ENCODE measurements at regions not wholly inside any gene's neighbourhood (a gene's known extent, or its start where the extent isn't known, plus 50 kb on each side); places are given as distances from the start of the nearest gene placed in this dataset.

DNA sequence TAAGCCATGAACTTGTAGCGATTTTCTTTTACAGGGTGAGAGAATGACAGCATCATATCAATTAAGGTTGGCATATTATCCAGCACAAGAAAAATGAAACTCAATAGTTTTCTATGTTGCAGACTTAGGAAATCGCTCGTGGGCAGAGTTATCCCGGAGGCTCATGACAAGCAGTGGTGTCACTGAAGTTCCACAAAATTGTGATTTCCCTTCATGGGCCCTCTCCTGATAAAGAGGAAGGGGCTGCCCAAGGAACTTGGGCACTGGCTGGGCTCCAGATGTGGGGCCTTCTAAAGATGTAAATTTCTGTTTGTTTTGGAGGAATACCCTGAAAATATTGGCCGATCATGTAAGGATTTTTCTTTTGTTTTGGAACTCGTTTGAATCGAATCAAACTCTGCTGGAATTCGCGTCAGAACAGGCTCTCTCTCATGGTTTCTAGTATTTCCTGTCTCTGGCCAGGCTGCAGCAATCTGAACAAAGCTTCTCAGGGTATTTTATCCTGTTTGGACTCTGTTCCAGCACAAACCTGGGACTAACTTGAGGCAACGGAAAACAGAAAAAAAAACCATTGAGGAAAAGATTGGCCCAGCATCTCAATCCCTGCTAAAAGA, 340.6 kb upstream of the NRP1 start:
- no peaks in the 10 kb centered on the region for H3K9me3 ChIP-seq (ENCODE audit: control insufficient read depth, low read length, poor library complexity, severe bottlenecking)
- ATAC-seq (no peak), DNase-seq (no peak)
- H3K4me3 Mint-ChIP-seq = no peak overlapping the region
- no peaks in the 10 kb centered on the region for H3K36me3 Mint-ChIP-seq (ENCODE audit: low read depth)
- no peak overlapping the region for H3K27ac Mint-ChIP-seq
- H3K4me1 Mint-ChIP-seq = no peaks in the 10 kb centered on the region
- no peaks in the 10 kb centered on the region for H3K27me3 Mint-ChIP-seq

DNA sequence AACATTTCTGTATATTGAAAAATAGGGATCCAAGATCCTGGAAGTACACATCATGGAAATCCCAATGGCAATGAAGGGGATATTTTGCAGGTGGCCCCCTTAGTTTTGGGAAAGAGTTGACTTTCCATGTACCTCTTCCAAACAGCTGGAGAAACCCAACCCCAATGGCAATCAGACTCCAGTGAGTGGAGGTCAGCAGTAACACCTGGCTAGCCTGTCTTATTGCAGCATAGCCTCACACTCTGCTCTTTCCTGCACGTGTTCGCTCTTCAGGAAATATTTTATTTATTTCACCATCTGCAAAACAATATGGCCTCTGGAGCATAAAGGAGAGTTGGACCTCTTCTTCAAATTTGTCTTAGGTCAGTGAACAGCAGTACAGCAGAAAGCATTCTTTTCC, 340.0 kb upstream of the NRP1 start:
- Mint-ChIP-seq H3K27me3 (no peaks in the 10 kb centered on the region), H3K36me3 (ENCODE audit: low read depth) (no peaks in the 10 kb centered on the region), H3K4me3 (no peak overlapping the region), H3K27ac (no peak overlapping the region), H3K4me1 (no peaks in the 10 kb centered on the region)
- H3K9me3 ChIP-seq (ENCODE audit: control insufficient read depth, low read length, poor library complexity, severe bottlenecking) = no peaks in the 10 kb centered on the region
- DNase-seq (no peak), ATAC-seq (no peak)

DNA sequence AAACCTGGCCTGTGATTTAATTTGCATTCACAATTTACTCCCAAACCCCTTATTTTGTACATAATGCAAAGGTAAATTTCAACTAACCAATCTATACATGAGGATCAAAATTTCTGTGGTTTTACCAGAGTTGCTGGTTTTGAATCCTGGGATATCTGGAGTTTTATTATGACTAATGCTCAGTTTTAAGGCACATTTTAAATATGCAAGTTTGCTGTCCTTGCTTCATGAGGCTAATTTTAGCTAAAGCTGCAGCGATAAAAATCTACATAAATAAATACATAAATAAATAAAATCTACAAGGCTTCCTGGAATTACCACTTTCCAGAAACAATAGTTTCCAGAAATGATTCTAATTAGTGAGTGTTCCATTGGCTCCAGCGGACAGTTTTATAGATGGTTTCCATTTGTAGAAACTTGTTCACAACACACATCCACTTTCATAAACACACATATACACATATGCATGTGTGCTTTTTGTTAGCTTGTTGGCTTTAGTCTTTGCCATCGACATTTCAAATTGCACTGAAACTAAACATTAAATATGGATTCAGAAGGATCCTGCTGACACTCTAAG, 339.5 kb upstream of the NRP1 start:
- DNase-seq = no peak
- no peaks in the 10 kb centered on the region for H3K36me3 Mint-ChIP-seq (ENCODE audit: low read depth)
- H3K9me3 ChIP-seq (ENCODE audit: control insufficient read depth, low read length, poor library complexity, severe bottlenecking) = no peaks in the 10 kb centered on the region
- H3K27me3 Mint-ChIP-seq = no peaks in the 10 kb centered on the region
- no peaks in the 10 kb centered on the region for H3K4me1 Mint-ChIP-seq
- no peak for ATAC-seq
- no peak overlapping the region for H3K27ac Mint-ChIP-seq
- H3K4me3 Mint-ChIP-seq = no peak overlapping the region

DNA sequence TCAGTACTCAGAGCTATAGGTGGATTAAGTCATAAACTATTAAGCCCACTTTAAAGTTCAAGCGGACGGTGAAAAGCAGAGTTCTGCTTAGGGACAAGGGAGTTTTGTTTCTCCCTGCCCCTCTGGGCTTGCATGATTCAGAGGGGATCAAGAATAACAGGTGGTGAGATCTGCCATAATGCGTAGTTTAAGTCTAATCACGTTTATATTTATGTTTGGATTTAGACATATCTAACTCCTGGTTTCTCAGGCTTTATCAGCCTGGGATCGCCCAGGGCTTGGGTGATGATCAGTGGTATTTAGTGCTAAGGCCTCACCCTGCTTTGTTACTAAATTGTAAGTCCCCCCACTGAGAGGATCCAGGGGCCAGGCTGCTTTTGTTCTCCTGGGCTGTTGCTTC, 335.4 kb upstream of the NRP1 start:
- Mint-ChIP-seq H3K4me1 (no peaks in the 10 kb centered on the region), H3K27ac (no peak overlapping the region), H3K4me3 (no peak overlapping the region), H3K27me3 (no peaks in the 10 kb centered on the region), H3K36me3 (ENCODE audit: low read depth) (no peaks in the 10 kb centered on the region)
- ATAC-seq (no peak), DNase-seq (no peak)
- H3K9me3 ChIP-seq (ENCODE audit: control insufficient read depth, low read length, poor library complexity, severe bottlenecking) = no peaks in the 10 kb centered on the region

DNA sequence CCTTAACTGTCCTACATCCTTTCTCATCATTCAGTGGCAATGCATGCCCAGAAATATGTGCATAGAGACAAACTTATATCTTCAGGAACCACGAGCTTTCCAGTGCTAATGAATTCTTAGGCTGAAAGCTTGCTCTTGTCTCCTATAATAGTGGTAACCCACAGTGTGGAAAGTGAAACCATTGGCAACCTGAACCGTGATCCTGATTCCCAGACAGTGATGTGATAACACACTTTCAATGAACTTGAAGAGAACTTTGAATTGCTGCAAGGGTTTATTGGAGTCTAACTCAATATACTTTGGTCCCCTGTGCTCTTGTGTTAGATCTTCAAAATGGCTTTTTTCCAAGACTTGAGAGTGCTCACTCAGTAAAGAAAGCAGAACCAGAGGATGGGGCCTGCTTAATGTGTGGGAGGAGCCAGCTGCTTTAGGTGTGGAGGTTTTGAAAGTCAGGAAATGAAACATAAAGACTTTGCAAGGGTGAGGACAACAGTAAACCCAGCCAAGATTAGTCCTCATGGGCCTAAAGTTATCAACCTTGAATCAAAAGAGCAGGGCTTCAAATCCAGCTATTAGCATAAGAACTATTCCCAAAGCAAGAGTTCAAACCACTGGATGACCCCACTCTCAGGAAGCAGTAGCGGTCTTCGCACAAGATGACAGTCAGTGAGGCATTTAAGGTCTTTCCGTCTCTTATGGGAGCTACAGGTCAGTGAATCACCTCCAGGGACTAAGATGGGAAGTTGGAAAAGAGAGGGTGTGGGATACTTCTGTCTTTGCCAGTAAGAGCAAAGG, 332.4 kb upstream of the NRP1 start:
- Mint-ChIP-seq H3K4me1 (peaks cover 2% of the 10 kb centered on the region), H3K27ac (no peak overlapping the region), H3K36me3 (ENCODE audit: low read depth) (peaks cover 2% of the 10 kb centered on the region), H3K4me3 (no peak overlapping the region), H3K27me3 (peaks cover 9% of the 10 kb centered on the region)
- ATAC-seq (no peak), DNase-seq (no peak)
- H3K9me3 ChIP-seq (ENCODE audit: control insufficient read depth, low read length, poor library complexity, severe bottlenecking) = peaks cover 3% of the 10 kb centered on the region

DNA sequence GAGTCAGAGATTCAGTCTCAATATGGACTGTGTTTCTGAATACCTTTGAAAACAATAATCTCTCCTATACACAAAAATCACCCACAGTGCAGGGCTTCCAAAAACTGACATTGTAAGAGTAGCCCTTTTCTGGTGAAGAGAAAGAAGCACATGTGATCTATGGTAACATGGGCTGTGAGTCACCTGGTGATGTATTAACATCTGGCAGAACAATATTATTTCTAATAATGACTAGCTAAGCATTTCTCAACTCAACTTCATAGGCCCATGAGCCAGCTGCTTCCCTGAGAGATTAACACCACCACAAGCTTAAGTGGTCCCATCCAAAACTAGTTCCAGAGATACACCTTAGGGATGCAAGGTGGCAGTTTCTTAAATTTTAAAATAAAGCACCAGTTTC, 331.0 kb upstream of the NRP1 start:
- Mint-ChIP-seq H3K27ac (no peak overlapping the region), H3K27me3 (peaks cover 21% of the 10 kb centered on the region), H3K4me1 (peaks cover 4% of the 10 kb centered on the region), H3K36me3 (ENCODE audit: low read depth) (peaks cover 3% of the 10 kb centered on the region), H3K4me3 (no peak overlapping the region)
- DNase-seq (no peak), ATAC-seq (no peak)
- H3K9me3 ChIP-seq (ENCODE audit: control insufficient read depth, low read length, poor library complexity, severe bottlenecking) = peaks cover 3% of the 10 kb centered on the region

DNA sequence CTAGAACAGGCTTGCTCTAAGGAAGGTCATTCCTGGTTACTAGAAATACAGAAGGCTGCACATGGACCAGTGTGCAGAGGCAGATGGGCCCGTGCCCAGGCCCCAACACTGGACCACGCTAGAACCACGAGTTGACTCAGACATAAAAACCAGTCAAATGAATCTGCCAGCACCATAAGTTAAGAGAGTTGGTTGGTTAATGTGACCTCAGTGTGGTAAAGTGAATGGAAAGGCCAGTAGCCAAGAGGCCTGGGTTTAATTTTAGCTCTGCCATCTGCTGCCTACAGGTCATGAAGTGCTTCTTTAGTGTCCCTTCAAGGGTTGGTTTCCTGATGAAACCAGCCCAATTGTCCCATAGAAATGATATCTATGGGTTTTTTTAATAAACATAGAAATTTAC, 329.6 kb upstream of the NRP1 start:
- H3K36me3 Mint-ChIP-seq (ENCODE audit: low read depth) = peaks cover 3% of the 10 kb centered on the region
- ATAC-seq (no peak), DNase-seq (no peak)
- H3K27me3 Mint-ChIP-seq = peaks cover 35% of the 10 kb centered on the region
- H3K4me3 Mint-ChIP-seq = no peak overlapping the region
- H3K9me3 ChIP-seq (ENCODE audit: control insufficient read depth, low read length, poor library complexity, severe bottlenecking) = peaks cover 3% of the 10 kb centered on the region
- no peak overlapping the region for H3K27ac Mint-ChIP-seq
- peaks cover 4% of the 10 kb centered on the region for H3K4me1 Mint-ChIP-seq

DNA sequence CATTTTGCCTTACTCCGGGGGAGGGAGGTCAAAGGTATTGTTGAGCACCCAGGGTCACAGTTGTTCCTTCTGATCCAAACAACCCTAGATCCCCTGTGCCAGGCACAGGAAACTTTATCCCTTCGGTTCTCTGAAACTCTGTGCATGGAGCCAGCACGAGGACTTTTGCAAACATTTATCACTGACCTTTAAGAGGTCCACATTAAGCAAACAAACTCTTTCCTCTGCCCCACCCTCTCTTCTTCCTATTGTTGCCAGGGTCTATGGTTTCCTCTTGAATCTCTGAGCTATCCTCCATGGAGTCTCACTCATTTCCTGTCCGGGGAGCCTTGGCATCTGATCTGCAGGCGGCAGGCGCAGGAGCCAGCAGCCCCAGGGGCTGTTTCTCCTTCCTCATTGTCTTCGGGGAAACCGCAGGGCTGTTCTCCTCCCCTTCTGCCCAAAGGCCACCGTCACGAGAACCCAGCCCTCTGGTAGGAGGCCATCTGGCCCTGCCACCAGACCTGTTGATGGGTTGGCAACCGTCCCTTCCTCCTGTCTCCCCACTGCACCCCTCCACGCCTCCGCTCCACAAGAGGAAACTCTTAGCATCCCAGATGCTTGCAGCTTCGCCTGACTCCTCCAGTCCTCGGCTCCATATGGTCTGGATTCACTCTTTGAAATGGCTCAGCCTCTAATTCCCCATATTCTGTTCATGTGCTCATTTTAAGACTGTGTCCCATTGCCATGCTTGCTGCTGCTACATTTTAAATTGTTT, 327.3 kb upstream of the NRP1 start:
- H3K4me1 Mint-ChIP-seq = peaks cover 4% of the 10 kb centered on the region
- peaks cover 3% of the 10 kb centered on the region for H3K9me3 ChIP-seq (ENCODE audit: control insufficient read depth, low read length, poor library complexity, severe bottlenecking)
- no peak for ATAC-seq
- no peak overlapping the region for H3K4me3 Mint-ChIP-seq
- peaks cover 40% of the 10 kb centered on the region for H3K27me3 Mint-ChIP-seq
- H3K27ac Mint-ChIP-seq = no peak overlapping the region
- H3K36me3 Mint-ChIP-seq (ENCODE audit: low read depth) = peaks cover 3% of the 10 kb centered on the region
- no peak for DNase-seq

DNA sequence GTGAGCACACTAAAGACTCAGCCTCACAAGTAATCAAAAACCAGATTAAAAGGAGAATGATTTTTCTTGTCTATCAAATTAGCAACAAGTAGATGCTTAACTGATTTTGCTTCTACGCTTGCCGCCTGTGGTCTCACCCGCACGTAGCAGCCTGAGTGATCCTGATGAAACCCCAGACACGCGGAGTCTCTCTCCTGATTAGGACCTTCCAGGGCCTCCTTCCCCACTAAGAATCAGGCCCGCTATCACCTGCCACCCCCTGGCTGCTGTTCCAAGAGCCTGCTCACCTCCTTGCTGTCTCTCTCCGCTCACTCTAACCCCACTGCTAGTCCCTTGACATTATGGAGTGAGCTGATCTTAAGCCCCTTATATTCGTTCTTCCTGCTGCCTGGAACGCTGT, 325.9 kb upstream of the NRP1 start:
- H3K9me3 ChIP-seq (ENCODE audit: control insufficient read depth, low read length, poor library complexity, severe bottlenecking) = peaks cover 3% of the 10 kb centered on the region
- Mint-ChIP-seq H3K36me3 (ENCODE audit: low read depth) (peaks cover 3% of the 10 kb centered on the region), H3K27ac (no peak overlapping the region), H3K4me3 (no peak overlapping the region), H3K27me3 (peaks cover 40% of the 10 kb centered on the region), H3K4me1 (peaks cover 4% of the 10 kb centered on the region)
- ATAC-seq = no peak
- DNase-seq = no peak

DNA sequence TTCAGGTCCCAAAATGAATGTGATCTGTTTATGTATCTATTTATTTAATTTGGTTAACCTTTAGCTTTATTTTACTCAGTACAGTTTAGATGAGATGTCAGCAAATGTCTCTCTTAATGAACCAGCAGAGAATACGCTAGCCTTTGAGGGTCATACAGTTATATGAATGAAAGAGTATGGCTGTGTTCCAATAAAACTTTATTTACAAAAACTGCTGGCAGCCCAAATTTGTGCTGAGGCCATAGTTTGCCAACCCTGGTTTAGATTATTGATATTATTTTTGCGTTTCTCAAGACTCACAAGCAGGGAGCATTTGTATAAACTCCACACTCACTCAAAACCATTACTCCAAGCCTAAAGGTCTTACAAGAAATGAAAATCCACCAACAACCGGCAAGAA, 323.4 kb upstream of the NRP1 start:
- DNase-seq (no peak), ATAC-seq (no peak)
- Mint-ChIP-seq H3K4me1 (peaks cover 4% of the 10 kb centered on the region), H3K4me3 (no peak overlapping the region), H3K36me3 (ENCODE audit: low read depth) (peaks cover 5% of the 10 kb centered on the region), H3K27me3 (peaks cover 40% of the 10 kb centered on the region), H3K27ac (no peak overlapping the region)
- H3K9me3 ChIP-seq (ENCODE audit: control insufficient read depth, low read length, poor library complexity, severe bottlenecking) = no peaks in the 10 kb centered on the region

DNA sequence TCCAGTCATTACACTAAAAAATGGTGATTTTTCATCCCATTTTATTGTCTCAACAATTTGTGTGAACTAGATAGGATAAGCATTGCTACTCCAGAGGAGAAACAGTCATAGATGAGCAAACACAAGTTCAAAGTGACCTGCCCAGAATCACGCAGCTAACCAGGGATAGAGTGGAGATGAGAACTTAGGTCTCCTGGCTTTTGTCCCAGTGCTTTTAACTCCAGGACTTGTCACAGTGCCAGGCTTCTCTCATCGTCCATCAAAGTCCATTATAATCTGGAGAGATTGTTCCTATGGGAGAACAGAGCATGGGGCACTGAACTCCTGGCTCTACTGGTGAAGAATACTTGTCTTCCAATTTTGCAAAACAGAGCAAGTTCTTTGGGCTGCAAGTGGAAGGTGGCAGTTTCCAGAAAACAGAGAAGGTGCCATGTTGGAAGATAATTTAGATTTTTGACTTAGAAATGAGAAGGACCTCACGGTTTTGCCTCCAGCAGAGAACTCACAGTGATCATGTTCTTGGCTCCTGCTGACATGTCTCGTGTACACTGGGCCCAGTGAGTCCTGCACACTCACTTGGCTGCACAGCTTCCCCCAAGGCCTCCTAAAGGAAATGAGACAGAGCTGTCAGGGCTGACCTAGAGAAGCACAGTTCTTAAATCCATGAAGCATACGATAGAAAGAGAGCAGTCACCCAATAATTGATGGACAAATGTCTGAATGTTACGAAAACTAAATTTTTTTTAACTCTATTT, 322.9 kb upstream of the NRP1 start:
- ATAC-seq (no peak), DNase-seq (no peak)
- Mint-ChIP-seq H3K27ac (no peak overlapping the region), H3K36me3 (ENCODE audit: low read depth) (peaks cover 5% of the 10 kb centered on the region), H3K4me3 (no peak overlapping the region), H3K27me3 (peaks cover 35% of the 10 kb centered on the region), H3K4me1 (peaks cover 4% of the 10 kb centered on the region)
- H3K9me3 ChIP-seq (ENCODE audit: control insufficient read depth, low read length, poor library complexity, severe bottlenecking) = no peaks in the 10 kb centered on the region

DNA sequence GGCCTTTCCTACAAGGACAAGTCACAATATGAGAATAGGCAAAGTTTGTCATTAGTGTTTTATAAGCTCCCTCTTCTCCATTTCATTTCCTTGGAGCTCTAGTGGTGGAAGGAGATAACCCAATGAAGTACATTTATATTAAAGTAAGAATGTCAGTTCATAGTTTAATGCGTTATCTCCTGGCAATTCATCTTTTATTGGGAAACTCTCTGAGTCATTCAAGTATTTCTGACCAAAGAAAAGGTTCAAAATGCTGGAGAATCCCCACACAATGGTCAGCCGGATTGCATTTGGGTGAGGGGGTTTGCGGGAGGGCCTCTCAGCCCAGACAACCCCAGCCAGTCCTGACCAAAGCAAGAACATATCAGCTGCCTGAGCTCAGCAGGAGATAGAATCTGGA, 321.5 kb upstream of the NRP1 start:
- Mint-ChIP-seq H3K4me3 (no peak overlapping the region), H3K27me3 (peaks cover 23% of the 10 kb centered on the region), H3K27ac (no peak overlapping the region), H3K4me1 (no peaks in the 10 kb centered on the region), H3K36me3 (ENCODE audit: low read depth) (peaks cover 2% of the 10 kb centered on the region)
- DNase-seq = no peak
- ATAC-seq = no peak
- H3K9me3 ChIP-seq (ENCODE audit: control insufficient read depth, low read length, poor library complexity, severe bottlenecking) = no peaks in the 10 kb centered on the region
